H1 (cell line): ENCODE measurements at regions not wholly inside any gene's neighbourhood (a gene's known extent, or its start where the extent isn't known, plus 50 kb on each side); places are given as distances from the start of the nearest gene placed in this dataset.

Experiments used
- GABPA ChIP-seq: IDR thresholded peaks from 2 replicates; pipeline ENCODE4 v1.6.1; 2011; ENCODE audit warnings: mild to moderate bottlenecking, low read length, moderate library complexity, borderline replicate concordance; ENCODE audit not compliant: insufficient read depth
- TF ChIP-seq, protein P1 (sequence below): IDR thresholded peaks from 2 replicates; pipeline ENCODE4 v1.6.1; 2011; ENCODE audit warnings: low read depth, mild to moderate bottlenecking, low read length; ENCODE audit not compliant: insufficient read depth

DNA sequence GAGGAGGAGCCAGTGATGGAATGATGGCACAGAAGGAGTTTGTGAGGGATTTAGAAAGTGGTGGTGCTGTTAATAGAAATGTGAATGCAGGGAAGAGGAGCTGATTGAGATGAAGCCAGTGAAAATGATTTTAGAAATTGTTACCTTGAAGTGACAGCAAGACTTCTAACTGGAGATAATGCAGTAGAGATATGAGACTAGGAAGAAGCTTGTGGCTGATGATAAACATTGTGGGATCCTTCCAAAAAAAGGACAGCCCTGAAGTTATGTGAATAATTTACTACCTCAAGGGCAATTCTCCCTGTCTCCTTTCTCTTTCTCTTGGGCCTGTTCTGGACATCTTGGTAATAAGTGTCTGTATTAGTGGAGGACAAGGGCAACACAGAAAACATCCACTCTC is 138.6 kb downstream of the LSMEM1 start (continued):
- TF ChIP-seq GABPA, result no peak
- TF ChIP-seq, protein P1, sequence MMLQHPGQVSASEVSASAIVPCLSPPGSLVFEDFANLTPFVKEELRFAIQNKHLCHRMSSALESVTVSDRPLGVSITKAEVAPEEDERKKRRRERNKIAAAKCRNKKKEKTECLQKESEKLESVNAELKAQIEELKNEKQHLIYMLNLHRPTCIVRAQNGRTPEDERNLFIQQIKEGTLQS, result no peak
